Gastrocnemius medialis (tissue), 4 donors: ENCODE measurements at regions not wholly inside any gene's neighbourhood (a gene's known extent, or its start where the extent isn't known, plus 50 kb on each side); places are given as distances from the start of the nearest gene placed in this dataset.
"Not testable (repeated sequence)": the region's sequence is repeated elsewhere in the genome, so short reads cannot be mapped to it uniquely, and the experiment has no call there.

Source experiments
- ATAC-seq, 2 donors: fragments of 150-250 bp; one replicate each; pipeline ENCODE4 v1.9.1; 2016
- DNase-seq, 2 donors: peaks; one replicate each; pipeline ENCODE4 v3.0.0-alpha.2; 2019
- H3K27ac ChIP-seq, 4 donors: fragments of 200-600 bp; sonication (generic); 1 replicate in 1 of 4; 2 replicates in 3 of 4; pipeline ENCODE4 v1.5.1; 2016 to 2018; ENCODE audit warnings: mild to moderate bottlenecking in 2 of 4, moderate library complexity in 1 of 4
- H3K27me3 ChIP-seq, 3 donors: fragments of 200-600 bp; sonication (generic) in 2 of 3; 1 replicate in 1 of 3; 2 replicates in 2 of 3; pipeline versions ENCODE4 v1.5.1 to v1.6.0; 2016 to 2019; ENCODE audit warnings: mild to moderate bottlenecking in 1 of 3, moderate library complexity in 1 of 3
- H3K36me3 ChIP-seq, 2 donors: fragments of 200-600 bp; sonication (generic) in 1 of 2; one replicate each; pipeline ENCODE4 v1.5.1; 2017 to 2018
- H3K4me1 ChIP-seq, 2 donors: fragments of 200-600 bp; sonication (generic) in 1 of 2; one replicate each; pipeline ENCODE4 v1.5.1; 2016 to 2017; ENCODE audit warnings: mild to moderate bottlenecking in 2 of 2
- H3K4me3 ChIP-seq, 4 donors: fragments of 200-600 bp; sonication (generic) in 3 of 4; 1 replicate in 1 of 4; 2 replicates in 3 of 4; pipeline ENCODE4 v1.5.1; 2016 to 2019; ENCODE audit warnings: mild to moderate bottlenecking in 2 of 4
- H3K9me3 ChIP-seq, 3 donors: fragments of 200-600 bp; sonication (generic) in 2 of 3; 1 replicate in 1 of 3; 2 replicates in 2 of 3; pipeline ENCODE4 v1.5.1; 2016 to 2019
- CTCF ChIP-seq, 5 experiments: fragments of 450-650 bp in 3 of 5; fragments of 200-600 bp in 2 of 5; sonication (generic) in 2 of 5; IDR thresholded peaks in 4 of 5; conservative IDR thresholded peaks in 1 of 5; 1 replicate in 4 of 5; 2 replicates in 1 of 5; pipeline ENCODE4 v1.5.1; 2016 to 2019; ENCODE audit warnings: antibody characterized with exemption in 5 of 5, mild to moderate bottlenecking in 3 of 5, moderate library complexity in 3 of 5
- POLR2A ChIP-seq, 2 donors: fragments of 450-650 bp; IDR thresholded peaks; one replicate each; pipeline ENCODE4 v1.6.1; 2017; ENCODE audit warnings: antibody characterized with exemption in 2 of 2, mild to moderate bottlenecking in 2 of 2, moderate library complexity in 2 of 2
- in situ Hi-C, 4 donors: fragments of 200-750 bp; cut with MboI; loops; one replicate each; pipeline versions ENCODE4 v1.15.0 to v1.8.0; 2017; ENCODE audit warnings: low sequenced_read_pairs in 4 of 4
- intact Hi-C: fragments of 100-400 bp; cut with DNase I; formaldehyde crosslinking; loops from one replicate; pipeline ENCODE4 v1.15.1; 2023; ENCODE audit warnings: low total_unique reads

DNA sequence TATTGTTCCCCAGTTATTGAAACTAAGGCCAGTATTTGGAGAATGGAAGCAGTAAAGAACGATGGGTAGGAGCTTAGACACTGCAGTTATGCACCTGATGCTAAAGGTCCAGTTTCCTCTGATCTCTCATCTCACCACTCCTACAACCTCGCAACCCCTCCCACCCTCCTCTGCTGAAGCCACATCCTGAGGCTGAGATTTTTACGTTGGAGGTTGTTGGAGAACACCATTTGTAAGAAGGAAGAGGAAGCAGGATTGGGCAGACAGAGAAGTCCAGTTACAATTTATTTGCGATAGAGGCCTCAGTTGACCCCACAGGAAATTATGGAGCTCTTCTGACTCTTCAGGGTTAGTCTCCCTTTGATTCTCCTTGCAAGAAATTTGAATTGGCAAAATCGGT is 54.3 kb upstream of the NDUFV2 start:
- DNase-seq (no peak), ATAC-seq (no peak)
- intact Hi-C loops, result no loop called here
- no peak for TF ChIP-seq POLR2A (IDR thresholded peaks at IDR 0.05)
- TF ChIP-seq CTCF (IDR thresholded peaks at IDR 0.05 in 4 of 5, conservative IDR thresholded peaks at IDR 0.05 in 1 of 5), result no peak
- Histone ChIP-seq H3K27me3 (no peaks in the 10 kb centered on the region), H3K36me3 (no peaks in the 10 kb centered on the region), H3K4me1 (no peaks in the 10 kb centered on the region), H3K4me3 (no peak overlapping the region), H3K27ac (no peak overlapping the region), H3K9me3 (no peaks in the 10 kb centered on the region)
- in situ Hi-C loops, result no loop called here

DNA sequence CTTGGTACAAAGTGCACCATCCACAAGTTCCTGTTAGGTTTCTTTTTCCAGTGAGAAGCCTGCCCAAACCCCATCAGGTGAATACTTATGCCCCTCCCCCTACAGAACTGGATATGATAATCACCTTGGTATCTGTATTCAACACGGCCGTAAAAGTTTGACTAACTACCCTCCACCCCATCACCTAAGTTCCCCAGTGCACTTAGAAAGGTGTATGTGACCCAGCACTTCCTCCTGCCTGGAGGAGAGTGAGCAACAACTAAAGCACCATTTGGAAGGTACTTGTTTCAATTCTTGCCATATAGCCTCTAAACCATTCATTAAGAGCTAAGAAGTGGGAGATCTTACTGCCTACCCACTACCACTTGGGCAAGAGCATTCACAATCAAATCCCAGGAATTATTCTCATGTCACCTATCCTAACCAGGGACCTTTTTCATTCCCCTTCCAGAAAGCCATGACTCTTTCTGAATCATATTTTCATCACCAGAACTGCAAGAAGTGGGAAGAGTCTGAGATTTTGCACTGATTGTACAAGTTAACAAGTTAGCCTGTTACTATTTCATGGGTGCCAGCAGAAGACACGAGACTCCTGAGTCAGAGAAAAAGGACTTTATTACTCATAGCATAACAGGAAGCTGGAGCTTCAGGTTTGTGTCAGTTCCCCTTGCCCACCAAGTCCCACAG is 53.5 kb upstream of the NDUFV2 start:
- Histone ChIP-seq H3K27ac (no peak overlapping the region), H3K9me3 (no peaks in the 10 kb centered on the region), H3K4me1 (no peaks in the 10 kb centered on the region), H3K36me3 (no peaks in the 10 kb centered on the region), H3K4me3 (no peak overlapping the region), H3K27me3 (no peaks in the 10 kb centered on the region)
- intact Hi-C loops, result no loop called here
- TF ChIP-seq CTCF (IDR thresholded peaks at IDR 0.05 in 4 of 5, conservative IDR thresholded peaks at IDR 0.05 in 1 of 5), result no peak
- TF ChIP-seq POLR2A (IDR thresholded peaks at IDR 0.05), result no peak
- ATAC-seq, result no peak
- DNase-seq, result no peak
- in situ Hi-C loops, result no loop called here

DNA sequence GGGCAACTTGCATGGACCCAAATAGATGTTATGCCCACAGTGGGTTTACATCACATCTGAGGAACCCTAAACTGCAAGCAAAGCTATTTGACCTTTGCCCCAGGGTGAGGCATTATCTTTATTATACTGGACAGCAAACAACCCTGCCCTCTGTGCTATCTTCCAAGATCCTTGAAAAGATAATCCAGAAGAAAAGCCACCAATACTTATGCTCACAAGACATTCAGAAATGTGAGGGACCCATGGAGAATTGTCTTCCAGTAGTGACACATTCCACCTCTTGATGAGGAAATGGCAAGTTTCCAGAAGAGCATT is 53.0 kb upstream of the NDUFV2 start:
- in situ Hi-C loops, result no loop called here
- H3K4me3 ChIP-seq, result no peak overlapping the region
- no peaks in the 10 kb centered on the region for H3K36me3 ChIP-seq
- H3K27me3 ChIP-seq, result no peaks in the 10 kb centered on the region
- H3K9me3 ChIP-seq, result no peaks in the 10 kb centered on the region
- H3K4me1 ChIP-seq, result no peaks in the 10 kb centered on the region
- H3K27ac ChIP-seq, result no peak overlapping the region
- DNase-seq (no peak), ATAC-seq (no peak)
- intact Hi-C loops, result no loop called here
- TF ChIP-seq POLR2A (IDR thresholded peaks at IDR 0.05), result no peak
- no peak for TF ChIP-seq CTCF (IDR thresholded peaks at IDR 0.05 in 4 of 5, conservative IDR thresholded peaks at IDR 0.05 in 1 of 5)

DNA sequence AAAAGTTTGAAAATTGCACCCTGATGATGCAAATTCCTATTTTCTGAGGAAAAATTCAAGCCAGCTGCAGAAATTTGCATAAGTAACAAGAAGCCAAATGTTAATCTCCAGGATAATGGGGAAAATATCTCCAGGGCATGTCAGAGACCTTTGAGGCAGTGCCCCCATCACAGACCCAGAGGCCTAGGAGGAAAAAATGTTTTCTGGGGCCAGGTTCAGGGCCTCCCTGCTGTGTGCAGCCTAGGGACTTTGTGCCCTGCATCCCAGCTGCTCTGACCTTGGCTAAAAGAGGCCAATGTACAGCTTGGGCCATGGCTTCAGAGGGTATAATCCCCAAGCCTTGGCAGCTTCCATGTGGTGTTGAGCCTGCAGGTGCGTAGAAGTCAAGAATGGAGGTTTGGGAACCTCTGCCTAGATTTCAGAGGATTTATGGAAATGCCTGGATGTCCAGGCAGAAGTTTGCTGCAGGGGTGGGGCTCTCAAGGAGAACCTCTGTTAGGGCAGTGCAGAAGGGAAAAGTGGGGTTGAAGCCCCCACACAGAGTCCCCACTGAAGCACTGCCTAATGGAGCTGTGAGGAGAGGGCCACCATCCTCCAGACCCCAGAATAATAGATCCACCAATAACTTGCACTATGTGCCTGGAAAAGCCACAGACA is 51.7 kb upstream of the NDUFV2 start:
- ATAC-seq, H3K9me3 ChIP-seq, intact Hi-C loops, H3K36me3 ChIP-seq, H3K4me3 ChIP-seq, H3K4me1 ChIP-seq, H3K27me3 ChIP-seq, DNase-seq, H3K27ac ChIP-seq: not testable (repeated sequence)
- in situ Hi-C loops, result loop anchor here in 3 of 4 donors (25.0 kb wide), 1 partner anchor 462 kb away; no protein-coding TSS in a partner anchor
